ENCODE measurements at regions not wholly inside any gene's neighbourhood (a gene's known extent, or its start where the extent isn't known, plus 50 kb on each side); places are given as distances from the start of the nearest gene placed in this dataset.

GRCh38 chr2:56860991-56861390 lies 677.2 kb downstream of the CCDC85A start:
- no peak overlapping the region for H4K5ac ChIP-seq (ENCODE audit: insufficient read length, low read depth, low read length)
- FAIRE-seq (no peak), DNase-seq (ENCODE audit: low read depth in 1 of 2, low spot score in 2 of 2) (no peak)
- H3K4ac ChIP-seq (replicated peaks; ENCODE audit: insufficient read length, low read depth, low read length), result no peak overlapping the region
- no peaks in the 10 kb centered on the region for H3K36me3 ChIP-seq (ENCODE audit: control insufficient read depth in 2 of 4, insufficient read depth in 4 of 4, low read length in 3 of 4)
- H2BK5ac ChIP-seq (ENCODE audit: low read depth, low read length), result no peak overlapping the region
- H4K8ac ChIP-seq (ENCODE audit: extremely low read depth, insufficient read depth, low read length), result no peak overlapping the region
- no peak overlapping the region for H4K91ac ChIP-seq (replicated peaks; ENCODE audit: insufficient read length, low read length)
- ChIA-PET POLR2A (ENCODE audit: partially characterized antibody) (no interaction called here), CTCF (ENCODE audit: partially characterized antibody) (no interaction called here)
- H3K9me3 ChIP-seq (ENCODE audit: insufficient read depth in 2 of 2, low read depth in 1 of 2, low read length in 1 of 2), result no peaks in the 10 kb centered on the region
- H3K4me2 ChIP-seq (ENCODE audit: insufficient read depth in 1 of 2, low read depth in 2 of 2, low read length in 2 of 2), result no peak overlapping the region
- no peak overlapping the region for H3K27ac ChIP-seq (ENCODE audit: low read depth, low read length)
- H3K23ac ChIP-seq (ENCODE audit: insufficient read length), result no peak overlapping the region
- H2BK12ac ChIP-seq (ENCODE audit: low read depth, low read length), result no peak overlapping the region
- no peaks in the 10 kb centered on the region for H4K20me1 ChIP-seq (replicated peaks in 1 of 2; ENCODE audit: control insufficient read depth in 1 of 2, insufficient read depth in 2 of 2, low read length in 2 of 2)
- TF ChIP-seq BACH1 (IDR thresholded peaks at IDR 0.05; ENCODE audit: low read length) (no peak), JUN (IDR thresholded peaks at IDR 0.05; ENCODE audit: low read depth, low read length) (no peak)
- no peak overlapping the region for H2AK5ac ChIP-seq (ENCODE audit: low read depth, low read length)
- no peak overlapping the region for H2BK120ac ChIP-seq (replicated peaks; ENCODE audit: low read depth, low read length)
- H3K14ac ChIP-seq (ENCODE audit: insufficient read length), result no peak overlapping the region
- H3K9ac ChIP-seq (replicated peaks in 1 of 4; ENCODE audit: extremely low read depth in 1 of 4, low read depth in 3 of 4, low read length in 3 of 4), result no peak overlapping the region
- H3K4me3 ChIP-seq (ENCODE audit: extremely low read depth in 1 of 4, insufficient read depth in 2 of 4, low read depth in 3 of 4, low read length in 4 of 4), result no peak overlapping the region
- no peaks in the 10 kb centered on the region for H3K79me2 ChIP-seq (ENCODE audit: control insufficient read depth in 1 of 2, insufficient read depth in 2 of 2, low read length in 2 of 2)
- no peak overlapping the region for H2AFZ ChIP-seq (ENCODE audit: low read length)
- no peak overlapping the region for H2BK15ac ChIP-seq (ENCODE audit: low read length)
- no peaks in the 10 kb centered on the region for H3K27me3 ChIP-seq (replicated peaks in 1 of 4; ENCODE audit: control insufficient read depth in 3 of 4, extremely low read depth in 1 of 4, insufficient read depth in 3 of 4, low read length in 3 of 4)
- H2BK20ac ChIP-seq (ENCODE audit: low read length), result no peak overlapping the region
- no peaks in the 10 kb centered on the region for H3K4me1 ChIP-seq (replicated peaks in 1 of 4; ENCODE audit: control insufficient read depth in 3 of 4, insufficient read depth in 4 of 4, low read length in 3 of 4)
- H3K56ac ChIP-seq (replicated peaks; ENCODE audit: insufficient read length, low read depth, low read length), result no peak overlapping the region
- no peaks in the 10 kb centered on the region for H3K23me2 ChIP-seq (ENCODE audit: low read depth, low read length)
- H3K18ac ChIP-seq (ENCODE audit: extremely low read depth, low read length), result no peak overlapping the region
- H3K79me1 ChIP-seq (ENCODE audit: low read depth, low read length), result no peaks in the 10 kb centered on the region

All from H1 (cell line).